ENCODE measurements at regions not wholly inside any gene's neighbourhood (a gene's known extent, or its start where the extent isn't known, plus 50 kb on each side); places are given as distances from the start of the nearest gene placed in this dataset.

GRCh38 chr18:57855551-57855950, 52.4 kb upstream of the ATP8B1 start:
- Histone ChIP-seq H3K4me3 (ENCODE audit: low read depth, low read length) (no peak overlapping the region), H3K27me3 (ENCODE audit: control insufficient read depth, insufficient read depth, low read length) (no peaks in the 10 kb centered on the region), H3K36me3 (ENCODE audit: control insufficient read depth, insufficient read depth, low read length) (no peaks in the 10 kb centered on the region)
- no peak for DNase-seq (ENCODE audit: low read depth)
- TF ChIP-seq, protein P1, sequence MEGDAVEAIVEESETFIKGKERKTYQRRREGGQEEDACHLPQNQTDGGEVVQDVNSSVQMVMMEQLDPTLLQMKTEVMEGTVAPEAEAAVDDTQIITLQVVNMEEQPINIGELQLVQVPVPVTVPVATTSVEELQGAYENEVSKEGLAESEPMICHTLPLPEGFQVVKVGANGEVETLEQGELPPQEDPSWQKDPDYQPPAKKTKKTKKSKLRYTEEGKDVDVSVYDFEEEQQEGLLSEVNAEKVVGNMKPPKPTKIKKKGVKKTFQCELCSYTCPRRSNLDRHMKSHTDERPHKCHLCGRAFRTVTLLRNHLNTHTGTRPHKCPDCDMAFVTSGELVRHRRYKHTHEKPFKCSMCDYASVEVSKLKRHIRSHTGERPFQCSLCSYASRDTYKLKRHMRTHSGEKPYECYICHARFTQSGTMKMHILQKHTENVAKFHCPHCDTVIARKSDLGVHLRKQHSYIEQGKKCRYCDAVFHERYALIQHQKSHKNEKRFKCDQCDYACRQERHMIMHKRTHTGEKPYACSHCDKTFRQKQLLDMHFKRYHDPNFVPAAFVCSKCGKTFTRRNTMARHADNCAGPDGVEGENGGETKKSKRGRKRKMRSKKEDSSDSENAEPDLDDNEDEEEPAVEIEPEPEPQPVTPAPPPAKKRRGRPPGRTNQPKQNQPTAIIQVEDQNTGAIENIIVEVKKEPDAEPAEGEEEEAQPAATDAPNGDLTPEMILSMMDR (IDR thresholded peaks at IDR 0.05; ENCODE audit: insufficient read depth, low read length, poor library complexity, severe bottlenecking) = no peak

GRCh38 chr18:57854726-57855125, 51.6 kb upstream of the ATP8B1 start:
- no peak overlapping the region for H3K4me3 ChIP-seq (ENCODE audit: low read depth, low read length)
- no peak for DNase-seq (ENCODE audit: low read depth)

GRCh38 chr18:57853864-57854263, 50.7 kb upstream of the ATP8B1 start:
- H3K27me3 ChIP-seq (ENCODE audit: control insufficient read depth, insufficient read depth, low read length) = no peaks in the 10 kb centered on the region
- H3K4me3 ChIP-seq (ENCODE audit: low read depth, low read length) = no peak overlapping the region
- no peak for DNase-seq (ENCODE audit: low read depth)
- no peaks in the 10 kb centered on the region for H3K36me3 ChIP-seq (ENCODE audit: control insufficient read depth, insufficient read depth, low read length)
- TF ChIP-seq, protein P1 (IDR thresholded peaks at IDR 0.05; ENCODE audit: insufficient read depth, low read length, poor library complexity, severe bottlenecking) = no peak

More at GRCh38 chr18:57854726-57855125, 51.6 kb upstream of the ATP8B1 start:
- no peaks in the 10 kb centered on the region for H3K36me3 ChIP-seq (ENCODE audit: control insufficient read depth, insufficient read depth, low read length)
- TF ChIP-seq, protein P1 (IDR thresholded peaks at IDR 0.05; ENCODE audit: insufficient read depth, low read length, poor library complexity, severe bottlenecking) = no peak
- H3K27me3 ChIP-seq (ENCODE audit: control insufficient read depth, insufficient read depth, low read length) = no peaks in the 10 kb centered on the region

- TF ChIP-seq, protein P1 (IDR thresholded peaks at IDR 0.05; ENCODE audit: insufficient read depth, low read length, poor library complexity, severe bottlenecking) = no peak
- no peaks in the 10 kb centered on the region for H3K36me3 ChIP-seq (ENCODE audit: control insufficient read depth, insufficient read depth, low read length)
- no peaks in the 10 kb centered on the region for H3K27me3 ChIP-seq (ENCODE audit: control insufficient read depth, insufficient read depth, low read length)
- H3K4me3 ChIP-seq (ENCODE audit: low read depth, low read length) = no peak overlapping the region
- DNase-seq (ENCODE audit: low read depth) = no peak
These were observed 50.0 kb upstream of the ATP8B1 start for GRCh38 chr18:57853133-57853532.

Measured in kidney epithelial cell (primary cell).